Vagina (tissue), 2 donors: ENCODE measurements at regions not wholly inside any gene's neighbourhood (a gene's known extent, or its start where the extent isn't known, plus 50 kb on each side); places are given as distances from the start of the nearest gene placed in this dataset.

Source experiments
- DNase-seq, 2 donors: peaks; one replicate each; pipeline ENCODE4 v3.0.0-alpha.2; 2017; ENCODE audit errors: extremely low spot score in 2 of 2
- H3K27ac ChIP-seq: fragments of 200-600 bp; sonication (generic); one replicate; pipeline ENCODE4 v1.5.1; 2019
- H3K27me3 ChIP-seq: fragments of 200-600 bp; sonication (generic); one replicate; pipeline ENCODE4 v1.5.1; 2019
- H3K36me3 ChIP-seq, 2 donors: fragments of 200-600 bp; sonication (generic); one replicate each; pipeline ENCODE4 v1.5.1; 2017 to 2019
- H3K4me1 ChIP-seq: fragments of 200-600 bp; sonication (generic); one replicate; pipeline ENCODE4 v1.5.1; 2019
- H3K4me3 ChIP-seq, 2 donors: fragments of 200-600 bp; sonication (generic); 1 replicate in 1 of 2; 2 replicates in 1 of 2; pipeline ENCODE4 v1.5.1; 2016 to 2019
- H3K9me3 ChIP-seq: fragments of 200-600 bp; sonication (generic); one replicate; pipeline ENCODE4 v1.5.1; 2019
- POLR2A ChIP-seq, 2 donors: fragments of 450-650 bp; IDR thresholded peaks; one replicate each; pipeline ENCODE4 v1.6.1; 2017; ENCODE audit warnings: antibody characterized with exemption in 2 of 2, mild to moderate bottlenecking in 2 of 2, moderate library complexity in 2 of 2
- POLR2AphosphoS5 ChIP-seq, 2 donors: sonication (generic); formaldehyde crosslinking; IDR thresholded peaks; one replicate each; pipeline ENCODE4 v1.9.0; 2017; ENCODE audit warnings: antibody characterized with exemption in 2 of 2, mild to moderate bottlenecking in 2 of 2, low read depth in 1 of 2; ENCODE audit not compliant: insufficient read depth in 1 of 2
- intact Hi-C: fragments of 100-400 bp; cut with DNase I; formaldehyde crosslinking; loops from one replicate; pipeline ENCODE4 v1.15.1; 2023
- TF ChIP-seq, protein P1 (sequence below), 3 experiments: fragments of 450-650 bp in 2 of 3; fragments of 200-600 bp in 1 of 3; sonication (generic) in 1 of 3; IDR thresholded peaks; one replicate each; pipeline ENCODE4 v1.5.1; 2017 to 2019; ENCODE audit warnings: antibody characterized with exemption in 3 of 3, mild to moderate bottlenecking in 2 of 3, moderate library complexity in 2 of 3

DNA sequence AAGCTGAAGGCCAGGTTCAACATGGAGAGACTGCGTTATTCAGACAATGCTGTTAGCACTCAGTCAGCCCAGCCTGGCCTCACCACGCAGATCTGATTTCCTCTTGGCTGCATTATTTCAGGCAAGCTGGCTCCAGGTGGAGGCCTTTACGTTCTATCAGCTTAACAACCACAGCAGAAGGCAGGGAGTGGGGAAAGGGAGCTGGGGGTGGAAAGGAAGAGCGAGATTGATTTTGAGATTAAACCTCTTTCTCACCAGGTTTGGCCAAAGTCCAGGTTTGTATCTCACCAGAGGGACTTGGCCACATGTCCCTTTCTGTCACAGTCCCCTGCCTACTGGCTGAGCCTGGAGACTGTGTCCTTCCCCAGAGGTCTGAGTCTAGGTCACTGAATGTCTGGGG, 543.7 kb upstream of the TMEM132C start:
- DNase-seq = no peak
- intact Hi-C loops = no loop called here
- Histone ChIP-seq H3K36me3 (no peaks in the 10 kb centered on the region), H3K27me3 (no peaks in the 10 kb centered on the region), H3K9me3 (no peaks in the 10 kb centered on the region), H3K27ac (no peak overlapping the region), H3K4me1 (no peaks in the 10 kb centered on the region), H3K4me3 (no peak overlapping the region)
- TF ChIP-seq POLR2AphosphoS5 (IDR thresholded peaks at IDR 0.05; ENCODE audit: insufficient read depth in 1 of 2, low read depth in 1 of 2) (no peak), POLR2A (IDR thresholded peaks at IDR 0.05) (no peak)
- TF ChIP-seq, protein P1, sequence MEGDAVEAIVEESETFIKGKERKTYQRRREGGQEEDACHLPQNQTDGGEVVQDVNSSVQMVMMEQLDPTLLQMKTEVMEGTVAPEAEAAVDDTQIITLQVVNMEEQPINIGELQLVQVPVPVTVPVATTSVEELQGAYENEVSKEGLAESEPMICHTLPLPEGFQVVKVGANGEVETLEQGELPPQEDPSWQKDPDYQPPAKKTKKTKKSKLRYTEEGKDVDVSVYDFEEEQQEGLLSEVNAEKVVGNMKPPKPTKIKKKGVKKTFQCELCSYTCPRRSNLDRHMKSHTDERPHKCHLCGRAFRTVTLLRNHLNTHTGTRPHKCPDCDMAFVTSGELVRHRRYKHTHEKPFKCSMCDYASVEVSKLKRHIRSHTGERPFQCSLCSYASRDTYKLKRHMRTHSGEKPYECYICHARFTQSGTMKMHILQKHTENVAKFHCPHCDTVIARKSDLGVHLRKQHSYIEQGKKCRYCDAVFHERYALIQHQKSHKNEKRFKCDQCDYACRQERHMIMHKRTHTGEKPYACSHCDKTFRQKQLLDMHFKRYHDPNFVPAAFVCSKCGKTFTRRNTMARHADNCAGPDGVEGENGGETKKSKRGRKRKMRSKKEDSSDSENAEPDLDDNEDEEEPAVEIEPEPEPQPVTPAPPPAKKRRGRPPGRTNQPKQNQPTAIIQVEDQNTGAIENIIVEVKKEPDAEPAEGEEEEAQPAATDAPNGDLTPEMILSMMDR (IDR thresholded peaks at IDR 0.05) = no peak

DNA sequence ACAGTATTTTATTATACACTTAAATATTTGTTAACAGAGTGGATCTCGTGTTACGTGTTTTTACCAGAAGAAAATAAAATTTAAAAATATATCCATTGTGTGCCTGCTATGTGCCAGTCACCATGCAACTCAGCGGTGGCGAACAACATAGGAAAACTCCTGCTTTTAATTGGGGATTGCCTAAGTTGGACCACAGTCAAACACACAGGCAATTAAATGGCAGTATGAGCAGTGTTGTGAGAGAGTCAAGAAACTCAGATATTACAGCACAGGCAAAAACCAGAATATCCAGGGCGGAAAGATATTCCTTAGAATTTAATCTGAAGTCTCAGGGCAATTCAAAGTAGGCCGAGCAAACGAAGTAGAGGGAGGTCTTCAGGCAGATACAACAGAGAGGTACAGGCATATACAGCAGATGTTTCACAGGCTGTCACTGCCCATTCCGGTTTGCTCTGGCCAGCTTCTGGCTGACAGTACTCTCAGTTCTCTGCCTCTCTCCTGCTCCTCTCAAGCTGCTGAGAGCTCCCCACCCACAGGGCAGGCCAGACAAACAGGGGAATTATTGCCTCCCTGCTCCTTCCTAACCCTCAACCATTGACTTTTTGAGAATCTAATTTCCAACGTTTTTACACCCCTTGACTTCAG, 540.2 kb upstream of the TMEM132C start:
- no peak for DNase-seq
- Histone ChIP-seq H3K9me3 (peaks cover 3% of the 10 kb centered on the region), H3K27ac (no peak overlapping the region), H3K27me3 (no peaks in the 10 kb centered on the region), H3K4me3 (no peak overlapping the region), H3K36me3 (no peaks in the 10 kb centered on the region), H3K4me1 (no peaks in the 10 kb centered on the region)
- intact Hi-C loops = no loop called here
- TF ChIP-seq, protein P1 (IDR thresholded peaks at IDR 0.05) = no peak
- TF ChIP-seq POLR2A (IDR thresholded peaks at IDR 0.05) (no peak), POLR2AphosphoS5 (IDR thresholded peaks at IDR 0.05; ENCODE audit: insufficient read depth in 1 of 2, low read depth in 1 of 2) (no peak)

DNA sequence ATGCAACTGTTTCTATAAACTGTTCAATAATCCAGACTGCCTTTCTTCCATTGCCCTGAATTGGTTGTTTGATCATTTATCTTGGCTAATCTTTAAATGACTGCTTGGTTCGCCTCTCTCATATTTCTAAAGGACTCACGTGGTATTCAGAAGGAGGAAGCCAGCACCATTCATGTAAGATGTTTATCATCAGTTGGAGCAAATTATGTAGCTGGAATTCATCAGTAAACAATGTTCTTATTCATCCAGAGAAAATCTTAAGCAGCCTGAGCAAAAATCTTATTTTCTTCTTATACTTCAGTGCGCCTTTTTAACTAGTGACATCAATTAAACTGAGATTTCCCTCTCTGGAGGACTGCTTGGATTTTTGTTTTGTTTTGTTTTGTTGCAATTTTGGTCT, 538.7 kb upstream of the TMEM132C start:
- intact Hi-C loops = no loop called here
- no peaks in the 10 kb centered on the region for H3K4me1 ChIP-seq
- no peak for DNase-seq
- H3K27ac ChIP-seq = no peak overlapping the region
- peaks cover 3% of the 10 kb centered on the region for H3K9me3 ChIP-seq
- TF ChIP-seq POLR2A (IDR thresholded peaks at IDR 0.05) = no peak
- TF ChIP-seq, protein P1 (IDR thresholded peaks at IDR 0.05) = no peak
- TF ChIP-seq POLR2AphosphoS5 (IDR thresholded peaks at IDR 0.05; ENCODE audit: insufficient read depth in 1 of 2, low read depth in 1 of 2) = no peak
- no peaks in the 10 kb centered on the region for H3K27me3 ChIP-seq
- no peak overlapping the region for H3K4me3 ChIP-seq
- no peaks in the 10 kb centered on the region for H3K36me3 ChIP-seq

DNA sequence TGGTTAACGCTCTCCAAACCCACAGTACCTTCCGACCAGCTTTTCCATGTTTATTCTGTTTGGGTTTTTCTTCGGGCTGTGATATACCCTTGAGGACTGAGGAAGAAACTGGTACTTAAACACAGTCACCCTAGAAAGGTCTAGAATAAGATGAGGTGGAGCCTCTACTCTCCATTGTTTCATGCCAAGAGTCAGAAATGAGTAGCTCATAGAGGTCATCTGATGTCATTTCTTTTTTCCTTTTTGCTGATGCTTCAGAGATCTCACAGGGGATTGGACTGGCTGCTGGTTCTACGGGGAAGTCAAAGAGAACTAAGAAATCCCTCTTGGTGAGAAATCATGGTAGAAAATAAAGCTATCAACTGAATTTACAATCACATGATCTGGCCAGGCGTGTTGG, 538.2 kb upstream of the TMEM132C start:
- Histone ChIP-seq H3K4me1 (no peaks in the 10 kb centered on the region), H3K27ac (no peak overlapping the region), H3K36me3 (no peaks in the 10 kb centered on the region), H3K4me3 (no peak overlapping the region), H3K9me3 (peaks cover 3% of the 10 kb centered on the region), H3K27me3 (no peaks in the 10 kb centered on the region)
- TF ChIP-seq POLR2AphosphoS5 (IDR thresholded peaks at IDR 0.05; ENCODE audit: insufficient read depth in 1 of 2, low read depth in 1 of 2) (no peak), POLR2A (IDR thresholded peaks at IDR 0.05) (no peak)
- TF ChIP-seq, protein P1 (IDR thresholded peaks at IDR 0.05) = no peak
- no peak for DNase-seq
- intact Hi-C loops = no loop called here

DNA sequence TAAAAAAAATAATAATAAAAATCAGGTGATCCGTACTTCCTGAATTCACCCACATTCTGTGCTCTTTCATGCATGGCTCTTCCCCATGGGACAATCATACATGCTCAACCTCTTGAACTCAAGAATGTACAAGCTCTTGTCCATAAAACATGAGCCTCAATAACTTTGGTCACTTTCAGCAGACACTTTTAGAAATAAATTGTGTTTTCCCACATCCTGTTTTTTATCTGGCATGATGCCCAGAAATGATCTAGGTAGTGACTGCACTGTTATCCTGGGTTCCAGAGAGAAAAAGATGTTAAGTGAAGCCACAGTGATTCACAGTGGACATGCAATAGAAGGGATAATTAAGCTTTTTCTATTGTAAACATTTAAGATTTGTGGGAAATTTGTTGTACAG, 537.6 kb upstream of the TMEM132C start:
- H3K27ac ChIP-seq = no peak overlapping the region
- no peaks in the 10 kb centered on the region for H3K4me1 ChIP-seq
- H3K9me3 ChIP-seq = peaks cover 3% of the 10 kb centered on the region
- H3K4me3 ChIP-seq = no peak overlapping the region
- intact Hi-C loops = no loop called here
- no peak for DNase-seq
- H3K36me3 ChIP-seq = no peaks in the 10 kb centered on the region
- TF ChIP-seq, protein P1 (IDR thresholded peaks at IDR 0.05) = no peak
- TF ChIP-seq POLR2A (IDR thresholded peaks at IDR 0.05) (no peak), POLR2AphosphoS5 (IDR thresholded peaks at IDR 0.05; ENCODE audit: insufficient read depth in 1 of 2, low read depth in 1 of 2) (no peak)
- H3K27me3 ChIP-seq = no peaks in the 10 kb centered on the region
